H1 (cell line): ENCODE measurements at regions not wholly inside any gene's neighbourhood (a gene's known extent, or its start where the extent isn't known, plus 50 kb on each side); places are given as distances from the start of the nearest gene placed in this dataset.

Experiments
- TF ChIP-seq, protein P1 (sequence below): IDR thresholded peaks from 2 replicates; pipeline ENCODE4 v1.6.1; 2011; ENCODE audit warnings: low read depth, mild to moderate bottlenecking, low read length; ENCODE audit not compliant: insufficient read depth

- TF ChIP-seq, protein P1, sequence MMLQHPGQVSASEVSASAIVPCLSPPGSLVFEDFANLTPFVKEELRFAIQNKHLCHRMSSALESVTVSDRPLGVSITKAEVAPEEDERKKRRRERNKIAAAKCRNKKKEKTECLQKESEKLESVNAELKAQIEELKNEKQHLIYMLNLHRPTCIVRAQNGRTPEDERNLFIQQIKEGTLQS, result no peak
Observed at GRCh38 chr7:25831062-25831691, 320.8 kb upstream of the NFE2L3 start (continued).
